WTC11 (cell line): ENCODE measurements at regions not wholly inside any gene's neighbourhood (a gene's known extent, or its start where the extent isn't known, plus 50 kb on each side); places are given as distances from the start of the nearest gene placed in this dataset.

Experiments
- ATF3 ChIP-seq: sonication (generic); formaldehyde crosslinking; conservative IDR thresholded peaks from 2 replicates; pipeline ENCODE4 v1.8.1; 2022; ENCODE audit warnings: mild to moderate bottlenecking, missing genetic modification reagents
- CTCF ChIP-seq: fragments of 200-600 bp; IDR thresholded peaks from 2 replicates; pipeline ENCODE4 v1.8.0; 2022; ENCODE audit warnings: antibody characterized with exemption
- FOXP4 ChIP-seq: sonication (generic); formaldehyde crosslinking; IDR thresholded peaks from 2 replicates; pipeline ENCODE4 v1.8.0; 2022; ENCODE audit warnings: mild to moderate bottlenecking, missing genetic modification reagents
- MAX ChIP-seq: sonication (generic); formaldehyde crosslinking; IDR thresholded peaks from 2 replicates; pipeline ENCODE4 v1.8.0; 2022; ENCODE audit warnings: mild to moderate bottlenecking, missing genetic modification reagents
- MYBL2 ChIP-seq: sonication (generic); formaldehyde crosslinking; IDR thresholded peaks from 2 replicates; pipeline ENCODE4 v1.8.1; 2023; ENCODE audit warnings: mild to moderate bottlenecking, moderate library complexity, missing genetic modification reagents
- ZSCAN18 ChIP-seq: fragments of 250-450 bp; sonication (Bioruptor Pico); IDR thresholded peaks from 2 replicates; pipeline ENCODE4 v2.1.2; 2022; ENCODE audit warnings: mild to moderate bottlenecking, moderate library complexity

- TF ChIP-seq ATF3 (CRISPR knock-in tag) (no peak), MYBL2 (CRISPR knock-in tag) (no peak), FOXP4 (CRISPR knock-in tag) (no peak), CTCF (no peak), ZSCAN18 (CRISPR knock-in tag) (no peak), MAX (CRISPR knock-in tag) (no peak)
Observed at GRCh38 chr1:79369091-79369490, 362.6 kb upstream of the ADGRL4 start.
